GM19324 (cell line): ENCODE measurements at regions not wholly inside any gene's neighbourhood (a gene's known extent, or its start where the extent isn't known, plus 50 kb on each side); places are given as distances from the start of the nearest gene placed in this dataset.

ENCODE experiments used
- ATAC-seq: cut with Tn5 transposase; IDR thresholded peaks from one replicate; pipeline ENCODE4 v1.9.1; 2021; ENCODE audit warnings: mild to moderate bottlenecking, moderate library complexity; ENCODE audit not compliant: unreplicated experiment, low FRiP score

DNA sequence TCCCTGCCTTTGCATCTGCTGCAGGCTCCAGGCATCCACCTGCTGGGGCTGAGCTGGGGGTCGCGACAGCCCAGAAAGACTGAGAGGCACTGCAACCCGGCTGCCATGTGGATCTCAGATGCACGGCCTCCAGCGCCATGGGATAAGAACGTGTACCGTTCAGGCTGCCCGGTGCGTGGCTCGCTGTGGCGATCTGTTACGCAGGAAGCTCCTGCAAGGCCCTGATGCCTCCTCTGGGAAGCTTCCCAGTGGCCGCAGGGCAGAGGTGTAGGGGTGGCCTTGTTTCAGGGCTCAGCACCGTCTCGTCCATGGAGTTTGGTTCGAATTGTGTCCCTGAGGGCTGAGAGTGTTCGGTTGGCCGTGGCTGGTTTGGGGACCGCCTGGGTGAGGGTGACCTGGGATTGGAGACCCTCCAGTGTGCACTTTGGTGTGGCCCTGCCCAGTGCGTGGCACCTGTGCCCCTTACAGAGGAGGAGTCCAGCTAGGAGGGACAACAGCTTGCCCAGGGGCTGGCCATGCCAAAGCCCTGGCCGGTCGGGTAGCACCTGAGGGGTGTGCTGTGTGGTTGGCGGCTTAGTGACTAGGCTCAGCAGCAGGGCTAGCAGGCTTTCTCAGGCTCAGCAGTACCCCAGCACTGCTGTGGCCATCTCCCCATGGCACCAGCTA is 1184.5 kb downstream of the BRD1 start:
- ATAC-seq = no peak

DNA sequence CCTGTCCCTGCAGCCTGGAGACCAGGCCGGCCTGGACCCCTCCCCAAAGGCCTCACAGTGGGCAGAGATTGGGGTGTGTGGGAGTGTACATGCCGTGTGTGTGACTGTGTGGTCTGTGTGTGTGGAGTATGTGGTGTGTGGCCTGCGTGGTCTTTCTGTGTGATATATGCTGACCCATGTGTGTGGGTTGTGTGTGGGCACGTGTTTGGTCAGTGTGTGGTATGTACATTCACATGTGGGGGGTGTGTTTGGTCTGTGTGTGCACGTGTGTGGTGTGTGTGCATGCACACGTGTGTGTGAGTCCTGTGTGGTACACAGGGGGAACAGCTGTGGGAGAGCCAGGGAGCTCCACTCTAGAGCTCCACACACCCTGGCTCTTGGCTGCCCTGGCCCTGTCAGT is 1185.1 kb downstream of the BRD1 start:
- ATAC-seq = no peak

DNA sequence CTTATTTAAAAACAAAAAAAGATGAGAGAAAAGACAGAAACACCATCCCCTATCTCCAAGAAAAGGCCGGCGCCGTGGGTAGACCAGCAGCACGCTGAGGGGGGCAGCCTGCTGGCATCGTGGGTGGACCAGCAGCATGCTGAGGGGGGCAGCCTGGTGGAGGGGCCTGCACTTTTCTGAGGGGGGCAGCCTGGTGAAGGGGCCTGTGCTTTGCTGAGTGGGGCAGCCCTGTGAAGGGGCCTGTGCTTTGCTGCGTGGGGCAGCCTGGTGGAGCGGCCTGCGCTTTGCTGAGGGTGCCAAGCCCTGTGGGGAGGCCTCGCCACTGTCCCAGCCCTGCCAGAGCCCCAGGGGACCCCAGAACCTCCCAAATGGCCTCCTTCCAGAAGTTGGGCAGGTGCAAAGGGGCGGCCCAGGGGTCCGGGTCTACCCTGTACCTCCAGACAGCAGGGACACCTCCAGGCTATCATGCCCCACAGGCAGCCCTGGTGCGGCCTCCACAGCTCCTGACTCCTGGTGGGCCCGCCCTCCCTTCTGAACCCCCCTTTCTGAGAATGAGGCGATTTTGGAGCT is 1185.7 kb downstream of the BRD1 start:
- ATAC-seq = no peak

DNA sequence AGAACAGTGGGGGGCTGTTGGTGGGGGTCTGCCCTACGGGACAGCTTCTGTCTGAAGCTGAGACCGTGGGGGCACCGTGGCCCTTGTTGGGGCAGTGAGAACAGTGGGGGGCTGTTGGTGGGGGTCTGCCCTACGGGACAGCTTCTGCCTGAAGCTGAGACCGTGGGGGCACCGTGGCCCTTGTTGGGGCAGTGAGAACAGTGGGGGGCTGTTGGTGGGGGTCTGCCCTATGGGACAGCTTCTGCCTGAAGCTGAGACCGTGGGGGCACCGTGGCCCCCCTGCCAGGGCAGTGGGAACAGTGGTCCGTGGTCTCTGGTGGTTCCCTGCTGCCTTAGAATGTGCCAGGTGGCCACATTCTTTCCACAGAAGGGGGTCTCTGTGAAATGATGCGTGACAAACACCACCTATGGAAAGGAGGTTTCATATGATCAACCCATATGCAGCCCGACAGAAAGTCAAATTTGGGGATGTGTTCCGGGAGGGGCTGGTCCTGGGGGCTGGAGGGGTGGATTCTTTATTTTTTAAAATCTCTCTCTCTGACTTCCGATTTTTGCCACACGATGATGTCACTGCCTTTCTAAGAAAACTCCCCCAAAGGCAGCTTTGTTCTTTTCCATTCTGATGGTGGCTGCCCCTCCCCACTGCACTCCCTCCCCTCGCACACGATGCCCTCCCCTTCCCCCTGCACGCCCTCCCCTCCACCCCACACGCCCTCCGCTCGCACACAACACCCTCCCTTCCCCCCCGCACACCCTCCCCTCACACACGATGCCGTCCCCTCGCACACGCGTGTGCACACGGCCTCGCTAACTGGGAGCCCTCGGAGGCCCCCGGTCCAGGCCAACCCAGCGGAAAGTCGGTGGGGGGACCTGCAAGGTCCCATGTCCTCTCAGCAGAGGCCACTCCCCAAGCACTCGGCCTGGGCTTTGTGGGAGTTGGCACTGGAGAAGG is 1186.5 kb downstream of the BRD1 start:
- ATAC-seq = no peak

DNA sequence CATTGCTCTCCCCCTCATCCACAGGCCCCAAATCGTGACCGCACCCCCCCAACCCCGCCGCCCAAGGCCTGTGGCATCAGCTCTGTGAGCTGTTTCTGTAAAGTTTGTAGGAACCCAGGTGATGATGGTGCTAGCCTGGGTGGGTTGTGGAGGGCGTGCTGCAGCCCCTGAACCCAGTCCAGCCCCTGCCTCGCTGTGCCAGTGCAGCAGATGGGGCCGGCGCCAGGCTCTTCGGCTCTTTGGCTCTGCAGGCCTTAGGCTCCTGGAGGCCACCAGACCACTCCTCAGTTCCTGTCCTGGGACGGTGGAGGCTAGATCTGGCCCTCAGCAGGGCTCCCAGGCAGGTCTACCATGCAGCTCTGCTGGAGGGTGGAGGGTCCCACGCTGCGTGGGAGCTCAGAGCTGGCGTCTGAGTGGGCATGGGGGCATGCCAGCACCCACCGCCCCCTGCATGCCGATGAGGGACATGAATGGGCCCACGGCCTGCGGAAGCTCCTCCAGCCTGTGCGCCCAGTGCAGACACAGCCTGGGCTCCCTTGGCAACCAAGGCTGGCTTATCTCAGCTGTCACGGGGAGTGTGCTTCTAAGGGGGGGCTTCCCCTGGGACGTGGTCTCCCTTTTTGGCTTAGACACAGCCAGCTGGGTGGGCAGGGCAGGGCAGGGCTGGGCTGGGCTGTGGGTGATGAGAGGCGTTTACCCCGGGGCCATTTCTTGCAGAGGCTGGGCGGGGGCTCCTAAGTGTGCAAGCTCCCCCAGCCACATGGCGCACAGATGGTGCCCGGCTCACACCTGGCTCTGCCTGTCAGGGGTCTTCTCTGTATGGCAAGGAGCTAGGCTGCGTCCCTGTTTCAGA is 1187.6 kb downstream of the BRD1 start:
- no peak for ATAC-seq

DNA sequence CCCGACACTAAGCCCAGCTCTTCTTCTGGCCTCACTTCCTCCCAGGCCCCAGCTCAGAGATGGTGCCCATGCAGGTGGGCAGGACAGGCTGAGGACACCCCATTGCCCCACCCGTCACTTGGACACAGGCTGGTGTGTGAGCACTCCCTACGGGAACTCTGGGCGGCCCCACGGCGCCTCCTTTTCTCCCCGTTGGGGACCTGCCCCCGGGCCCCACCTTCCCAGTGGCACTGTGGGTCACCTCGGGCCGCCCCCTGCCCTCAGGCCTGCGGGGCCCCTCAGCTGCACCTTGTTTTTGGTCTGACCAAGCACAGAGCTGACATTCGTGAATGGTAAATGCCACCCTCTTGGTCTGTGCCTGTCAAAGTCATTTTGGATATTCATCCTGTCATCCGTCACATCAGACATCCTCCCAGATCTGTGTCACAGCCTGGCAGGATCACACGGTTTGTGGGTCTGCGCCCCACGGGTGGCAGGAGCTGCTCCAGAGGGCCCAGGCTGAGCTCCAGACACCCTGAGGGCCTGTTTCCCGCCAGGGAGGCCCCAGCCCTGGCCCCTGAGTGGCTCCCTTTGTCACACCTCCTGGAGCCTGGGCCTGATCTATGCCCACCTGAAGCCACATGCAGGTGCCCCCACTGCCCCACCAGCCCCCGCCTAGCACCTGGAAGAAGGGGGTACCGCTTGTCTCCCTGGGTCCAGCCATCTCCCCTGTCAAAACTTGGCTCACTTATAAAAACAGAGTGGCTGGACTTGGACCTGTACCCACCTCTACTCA is 1188.5 kb downstream of the BRD1 start:
- no peak for ATAC-seq

DNA sequence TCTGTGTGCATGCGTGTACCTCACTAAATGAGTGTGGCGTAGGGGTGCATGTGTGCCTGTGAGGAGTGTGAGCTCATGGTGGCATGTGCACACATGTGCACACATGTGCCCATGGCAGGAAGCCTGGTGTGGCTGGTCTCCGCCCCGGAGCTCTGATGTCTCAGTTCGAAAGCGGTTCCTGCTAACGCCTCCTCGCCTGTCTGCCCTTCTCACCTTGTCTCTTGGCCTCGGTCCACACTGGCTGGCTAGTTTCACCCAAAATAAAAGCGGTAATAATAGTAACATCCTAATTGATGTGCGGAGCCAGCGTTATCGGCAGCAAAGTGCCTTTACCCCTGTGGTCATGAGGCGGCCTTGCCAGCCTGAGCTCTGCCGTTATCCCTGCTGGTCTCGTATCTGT is 1190.4 kb downstream of the BRD1 start:
- ATAC-seq = no peak

DNA sequence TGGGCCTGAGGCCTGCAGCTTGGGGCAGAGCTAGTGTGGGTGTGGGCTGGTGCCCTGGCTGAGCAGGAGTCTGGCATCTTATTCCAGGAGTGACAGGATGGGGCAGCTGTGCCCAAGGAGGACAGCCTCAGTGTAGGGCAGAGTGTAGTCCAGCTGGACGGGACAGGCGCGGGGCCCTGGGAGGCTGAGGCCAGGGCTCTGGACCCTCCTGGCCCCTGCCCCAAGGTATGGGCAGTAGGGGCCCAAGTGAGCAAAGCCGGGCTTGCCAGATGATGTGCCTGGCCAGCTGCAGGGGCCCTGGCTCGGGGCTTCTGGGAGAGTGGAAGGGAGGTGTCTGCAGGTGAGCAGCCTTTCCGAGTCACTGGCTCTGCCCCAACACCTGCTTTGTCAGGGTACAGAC is 1190.9 kb downstream of the BRD1 start:
- ATAC-seq = no peak

DNA sequence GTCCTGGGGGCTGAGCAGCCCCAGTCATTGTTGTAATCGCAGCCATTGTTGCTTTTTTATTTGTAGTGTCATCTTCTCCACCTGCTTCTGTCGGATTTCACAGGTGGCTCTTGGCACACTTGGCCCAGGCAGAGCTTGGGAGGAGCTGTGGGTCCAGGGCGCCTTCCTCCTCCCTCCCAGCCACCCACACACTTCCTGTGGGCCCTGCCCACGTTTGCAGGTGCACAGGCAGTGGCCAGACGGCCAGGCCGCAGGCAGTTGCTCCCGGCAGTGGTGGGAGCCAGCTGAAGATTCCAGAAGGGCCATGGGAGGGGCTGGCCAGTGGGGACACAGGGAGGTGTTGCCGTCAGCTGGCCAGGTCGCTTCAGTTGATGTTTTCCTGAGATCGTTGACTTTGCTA is 1191.9 kb downstream of the BRD1 start:
- ATAC-seq = no peak

DNA sequence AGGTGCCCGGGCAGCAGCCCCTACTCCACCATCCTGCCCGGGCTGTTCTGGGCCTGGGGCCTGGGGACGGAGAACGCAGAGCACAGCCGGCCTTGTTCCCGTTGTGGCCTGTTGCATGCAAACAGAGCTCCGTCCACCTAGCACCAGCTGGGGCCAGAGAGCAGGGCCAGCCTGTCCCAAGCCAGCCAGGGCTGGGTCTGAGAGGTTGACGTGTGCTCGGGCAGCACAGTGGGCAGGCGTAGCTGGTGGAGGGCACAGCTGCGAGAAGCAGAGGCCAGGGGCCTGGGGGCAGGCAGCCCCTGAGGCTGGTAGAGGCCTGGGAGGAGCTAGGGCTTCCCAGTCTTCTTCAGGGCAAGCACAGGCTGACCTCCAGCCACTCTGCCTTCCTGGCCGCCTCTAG is 1192.6 kb downstream of the BRD1 start:
- ATAC-seq = no peak

DNA sequence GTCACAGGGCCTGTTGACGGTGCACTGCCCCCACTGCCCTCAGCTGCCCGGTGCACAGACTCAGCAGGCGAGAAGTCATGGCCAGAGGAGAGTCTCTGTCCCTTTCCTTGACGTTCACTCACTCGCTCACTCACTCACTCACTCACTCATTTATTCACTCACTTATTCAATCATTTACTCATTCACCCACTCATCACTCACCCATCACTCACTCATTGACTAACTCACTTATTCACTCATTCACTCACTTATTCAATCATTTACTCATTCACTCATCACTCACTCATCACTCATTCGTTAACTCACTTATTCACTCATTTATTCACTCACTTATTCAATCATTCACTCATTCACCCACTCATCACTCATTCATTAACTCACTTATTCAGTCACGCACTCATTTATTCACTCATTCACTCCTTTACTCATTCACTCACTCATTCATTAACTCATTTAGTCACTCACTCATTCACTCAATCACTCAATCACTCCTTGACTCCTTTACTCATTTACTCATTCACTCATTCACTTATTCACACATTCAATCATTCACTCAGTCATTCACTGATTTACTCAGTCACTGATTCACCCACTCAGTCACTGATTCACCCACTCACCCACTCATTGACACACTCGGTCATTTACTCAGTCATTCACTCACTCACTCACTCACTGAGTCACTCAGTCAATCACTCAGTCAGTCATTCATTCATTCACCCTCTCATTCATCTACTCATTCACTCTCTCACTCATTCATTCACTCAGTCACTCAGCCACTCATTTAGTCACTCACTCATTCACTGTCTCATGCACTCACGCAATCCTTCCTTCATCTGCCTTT is 1193.5 kb downstream of the BRD1 start:
- ATAC-seq = no peak

DNA sequence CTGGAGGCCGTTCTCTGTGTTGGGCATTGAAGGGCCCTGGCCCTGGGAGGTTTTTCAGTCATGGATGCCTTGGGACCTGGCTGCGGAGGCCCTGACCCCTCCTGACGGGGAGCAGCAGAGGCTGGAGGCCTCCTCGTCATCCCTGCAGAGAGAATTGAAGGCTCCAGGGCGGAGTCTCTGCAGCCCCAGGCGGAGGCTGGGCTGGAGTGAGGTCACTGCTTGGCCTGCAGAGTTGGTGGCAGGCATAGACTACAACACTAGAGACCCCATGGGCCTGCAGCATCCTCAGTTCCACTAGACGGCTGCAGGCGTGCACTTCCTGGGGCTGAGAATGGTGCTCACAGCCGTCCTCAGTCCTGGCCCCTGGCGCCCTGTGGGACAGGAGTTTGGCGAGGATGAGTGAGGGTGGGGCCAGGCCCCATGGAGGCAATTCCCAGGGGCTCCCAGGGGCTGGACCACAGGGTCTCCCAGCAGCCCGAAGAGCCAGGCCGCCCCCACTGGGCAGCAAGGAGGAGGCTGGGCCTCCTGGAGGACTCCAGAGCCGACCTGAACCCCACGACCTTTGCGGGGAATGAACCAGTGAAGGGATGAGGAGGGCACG is 1194.9 kb downstream of the BRD1 start:
- ATAC-seq = no peak

DNA sequence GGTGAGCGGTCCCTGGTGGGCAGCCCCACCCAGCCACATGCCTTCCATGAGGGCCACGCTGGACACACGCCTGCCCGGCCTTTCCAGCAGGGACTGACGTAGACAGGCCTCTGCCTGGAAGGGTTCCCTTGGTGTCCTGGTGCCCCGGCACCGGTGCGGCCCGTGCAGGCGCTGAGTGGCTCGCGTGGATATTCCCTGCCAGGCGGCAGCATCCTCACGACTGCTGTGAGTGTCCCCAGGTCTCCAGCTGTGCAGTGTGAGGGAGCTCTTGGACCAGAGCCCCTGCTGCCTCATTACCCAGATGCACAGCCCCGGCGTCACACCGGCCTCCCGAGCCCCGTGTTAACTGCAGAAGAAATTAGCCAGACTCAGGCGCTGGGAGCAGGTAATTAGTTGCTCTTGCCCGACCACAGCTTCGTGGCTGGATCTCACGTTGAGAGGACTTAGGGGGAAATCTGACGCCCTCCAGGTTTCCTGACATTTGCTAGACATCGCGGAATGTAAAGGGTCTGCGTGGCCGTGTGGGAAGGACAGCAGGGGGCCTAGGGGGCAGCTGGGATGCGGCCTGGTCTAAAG is 1196.3 kb downstream of the BRD1 start:
- ATAC-seq = no peak

DNA sequence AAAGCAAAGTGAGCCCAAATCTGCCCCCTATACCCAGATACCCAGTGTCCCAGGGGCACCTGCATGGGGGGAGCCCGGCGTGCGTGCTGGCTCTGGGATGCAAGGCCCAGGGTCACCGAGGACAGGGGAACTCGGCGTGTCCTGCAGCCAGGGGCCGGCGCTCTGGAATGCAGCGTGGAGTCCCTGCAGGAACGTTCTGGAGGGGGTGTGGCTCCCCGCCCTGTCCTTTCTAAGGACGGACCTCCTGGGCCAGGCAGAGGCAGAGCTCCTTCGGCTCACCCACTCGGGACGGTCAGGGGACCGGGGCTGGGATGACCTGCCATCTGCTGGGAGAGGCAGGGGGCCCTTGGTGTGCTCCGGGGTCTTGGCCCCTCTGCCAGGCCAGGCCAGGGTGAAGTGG is 1196.8 kb downstream of the BRD1 start:
- ATAC-seq = no peak

DNA sequence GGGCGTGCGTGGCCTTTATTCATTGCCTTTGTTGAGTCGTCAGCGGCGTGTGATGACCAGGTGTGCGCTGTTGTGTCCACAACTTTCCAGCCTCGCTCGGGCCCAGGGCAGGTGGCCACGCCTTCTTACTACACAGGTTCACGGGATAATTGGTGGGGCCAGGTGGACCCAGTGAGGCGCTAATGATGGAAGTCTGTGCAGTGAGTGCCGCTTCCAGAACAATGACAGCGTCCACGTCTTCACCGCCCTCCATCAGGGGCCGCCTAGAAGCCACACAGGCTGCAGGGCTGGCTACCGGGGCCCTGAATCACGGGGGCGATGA is 1197.3 kb downstream of the BRD1 start:
- ATAC-seq = no peak

DNA sequence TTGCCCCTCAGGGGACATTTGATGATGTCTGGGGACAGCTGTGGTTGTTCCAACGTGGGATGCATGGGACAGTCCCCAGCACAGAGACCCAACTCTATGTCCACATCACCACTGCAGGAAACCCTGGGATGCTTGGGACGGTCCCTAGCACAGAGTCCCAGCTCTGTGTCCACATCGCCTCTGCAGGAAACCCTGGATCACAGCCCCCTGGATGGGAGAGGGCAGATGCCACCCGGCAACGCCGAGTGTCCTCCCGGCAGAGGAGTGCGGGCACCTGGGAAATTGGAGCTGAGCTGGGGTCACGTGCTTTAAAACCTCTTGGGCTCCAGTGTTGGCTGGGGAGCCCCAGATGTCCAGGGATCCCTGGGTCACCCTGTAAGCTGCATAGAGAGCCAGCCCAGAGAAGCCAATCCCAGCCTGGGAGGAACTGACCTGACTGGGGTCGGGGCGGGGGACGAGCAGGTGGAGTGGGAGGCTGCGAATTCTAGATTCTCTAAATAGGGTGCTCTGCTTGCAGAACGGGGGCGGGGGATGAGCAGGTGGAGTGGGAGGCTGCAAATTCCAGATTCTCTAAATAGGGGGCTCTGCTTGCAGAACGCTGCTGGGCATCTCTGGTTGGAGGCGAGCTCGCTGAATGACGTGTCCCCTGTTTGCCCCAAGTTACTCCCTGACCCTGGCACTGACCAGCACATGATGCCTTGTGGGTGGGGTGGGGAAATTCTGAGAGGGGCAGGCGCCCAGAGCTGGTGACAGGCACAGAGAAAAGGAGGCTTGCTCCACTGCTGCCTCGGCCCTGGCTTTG is 1197.8 kb downstream of the BRD1 start:
- ATAC-seq = no peak

DNA sequence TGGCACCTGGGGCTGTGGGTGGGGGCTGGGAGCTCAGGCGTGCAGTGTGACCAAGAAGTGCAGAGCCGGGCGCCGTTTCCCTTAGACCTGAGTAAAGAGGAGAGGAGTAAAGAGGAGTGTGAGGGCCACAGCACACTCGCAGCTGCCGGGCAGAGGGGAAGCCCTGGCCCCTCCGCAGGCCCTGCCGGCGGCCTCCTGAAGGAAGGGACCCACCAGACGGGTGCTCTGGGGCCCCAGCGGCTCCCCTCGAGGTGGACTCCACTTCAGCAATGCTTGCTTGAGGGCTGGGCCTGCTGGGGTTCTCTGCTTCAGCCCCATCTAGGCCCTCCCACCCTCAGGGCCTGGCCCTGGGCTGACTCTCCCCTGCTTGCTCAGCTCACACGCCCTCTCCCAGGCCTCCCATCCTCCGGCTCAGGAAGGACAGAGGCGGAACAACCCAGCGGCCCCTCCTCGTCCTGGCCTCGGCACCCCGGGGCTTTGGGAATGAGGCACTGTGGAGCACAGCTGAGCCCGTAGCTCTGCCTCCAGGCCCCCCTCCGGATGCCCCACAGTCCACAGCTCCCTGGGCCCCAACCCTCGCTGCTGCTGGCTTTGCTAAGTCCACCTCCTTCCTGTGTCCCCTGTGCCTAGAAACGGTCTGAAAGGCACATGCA is 1198.7 kb downstream of the BRD1 start:
- no peak for ATAC-seq
